C4-2B (cell line): ENCODE measurements at regions not wholly inside any gene's neighbourhood (a gene's known extent, or its start where the extent isn't known, plus 50 kb on each side); places are given as distances from the start of the nearest gene placed in this dataset.
"Not testable (repeated sequence)": the region's sequence is repeated elsewhere in the genome, so short reads cannot be mapped to it uniquely, and the experiment has no call there.

ENCODE experiments used
- H3K27ac ChIP-seq: fragments of 450-650 bp; 2 replicates; pipeline ENCODE4 v1.5.1; 2017
- CTCF ChIP-seq: fragments of 450-650 bp; conservative IDR thresholded peaks from 2 replicates; pipeline ENCODE4 v1.5.1; 2017; ENCODE audit warnings: mild to moderate bottlenecking
- ZFX ChIP-seq: fragments of 450-650 bp; IDR thresholded peaks from 2 replicates; pipeline ENCODE4 v1.6.1; 2017

DNA sequence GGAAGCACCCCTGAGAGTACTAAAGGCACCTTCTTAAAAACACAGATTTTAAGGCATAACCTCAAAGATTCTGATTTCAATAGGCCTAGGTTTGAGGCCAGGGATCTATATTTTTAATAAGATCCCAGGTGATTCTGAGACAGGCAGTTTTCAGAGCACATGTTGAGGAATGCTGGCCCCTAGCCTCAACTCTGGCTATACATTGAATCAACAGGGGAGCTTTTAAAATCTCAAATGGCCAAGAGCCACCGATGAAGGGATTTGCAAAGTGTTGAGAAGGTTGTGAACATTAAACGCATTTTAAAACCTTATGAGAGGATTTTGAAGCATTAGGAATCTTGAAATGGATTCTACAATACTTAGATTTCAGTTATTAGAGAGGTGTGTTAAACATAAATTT is 268.8 kb upstream of the ARHGEF26 start:
- no peak for TF ChIP-seq ZFX
- no peak for TF ChIP-seq CTCF
- no peak overlapping the region for H3K27ac ChIP-seq

DNA sequence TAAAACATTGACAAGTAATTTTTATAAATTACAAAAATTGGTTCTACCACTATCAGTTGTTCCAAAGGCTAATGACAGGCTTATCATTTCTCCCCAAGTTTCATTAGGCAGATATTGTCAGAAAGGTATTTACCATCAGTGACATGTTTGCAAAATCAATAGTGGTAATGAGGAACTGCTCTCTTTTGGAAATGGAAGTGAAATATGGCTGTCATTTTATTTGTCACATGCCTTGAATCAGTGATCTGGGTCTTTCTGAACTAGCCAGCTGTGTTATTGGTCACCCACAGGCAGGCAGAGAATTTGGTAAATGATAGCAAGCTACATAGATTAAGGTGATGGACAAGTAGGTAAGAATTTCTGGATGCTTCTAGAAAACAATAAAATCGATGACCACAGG is 268.0 kb upstream of the ARHGEF26 start:
- no peak for TF ChIP-seq CTCF
- no peak for TF ChIP-seq ZFX
- H3K27ac ChIP-seq = no peak overlapping the region

GRCh38 chr3:153855772-153856171 is 265.4 kb upstream of the ARHGEF26 start:
- no peak overlapping the region for H3K27ac ChIP-seq
- TF ChIP-seq CTCF (no peak), ZFX (no peak)

- TF ChIP-seq CTCF (no peak), ZFX (no peak)
Observed at GRCh38 chr3:153856932-153857331, 264.3 kb upstream of the ARHGEF26 start.

DNA sequence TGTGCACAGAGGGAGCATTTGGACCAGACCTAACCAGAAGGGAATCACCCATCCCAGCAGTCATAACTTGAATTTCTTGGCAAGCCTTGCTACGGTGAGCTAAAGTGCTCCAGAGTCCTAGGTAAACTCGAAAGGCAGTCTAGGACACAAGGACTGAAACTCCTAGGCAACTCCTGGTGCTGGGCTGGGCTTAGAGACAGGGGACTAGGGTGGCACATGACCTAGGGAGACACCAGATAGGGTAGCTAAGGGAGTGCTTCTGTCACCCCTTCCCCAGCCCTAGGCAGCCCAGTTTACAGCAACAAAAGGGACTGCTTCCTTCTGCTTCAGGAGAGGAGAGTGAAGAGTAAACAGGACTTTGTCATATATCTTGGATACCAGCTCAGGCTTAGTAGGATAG is 256.4 kb upstream of the ARHGEF26 start:
- no peak overlapping the region for H3K27ac ChIP-seq
- TF ChIP-seq ZFX (no peak), CTCF (no peak)

More at GRCh38 chr3:153856932-153857331, 264.3 kb upstream of the ARHGEF26 start:
- H3K27ac ChIP-seq = no peak overlapping the region

DNA sequence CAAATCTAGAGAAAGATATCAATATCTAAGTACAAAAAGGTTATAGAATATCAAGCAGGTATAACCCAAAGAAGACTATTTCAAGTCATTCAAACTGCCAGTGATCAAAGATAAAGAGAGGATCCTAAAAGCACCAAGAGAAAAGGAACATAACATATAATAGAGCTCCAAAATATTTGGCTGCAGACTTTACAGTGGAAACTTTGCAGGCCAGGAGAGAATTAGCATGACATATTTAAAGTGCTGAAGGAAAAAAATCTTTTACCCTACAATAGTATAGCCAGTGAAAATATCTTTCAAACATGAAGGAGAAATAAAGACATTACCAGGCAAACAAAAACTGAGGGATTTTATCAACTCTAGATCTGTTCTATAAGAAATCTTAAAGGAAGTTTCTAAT is 254.3 kb upstream of the ARHGEF26 start:
- no peak overlapping the region for H3K27ac ChIP-seq
- no peak for TF ChIP-seq CTCF
- TF ChIP-seq ZFX = no peak

DNA sequence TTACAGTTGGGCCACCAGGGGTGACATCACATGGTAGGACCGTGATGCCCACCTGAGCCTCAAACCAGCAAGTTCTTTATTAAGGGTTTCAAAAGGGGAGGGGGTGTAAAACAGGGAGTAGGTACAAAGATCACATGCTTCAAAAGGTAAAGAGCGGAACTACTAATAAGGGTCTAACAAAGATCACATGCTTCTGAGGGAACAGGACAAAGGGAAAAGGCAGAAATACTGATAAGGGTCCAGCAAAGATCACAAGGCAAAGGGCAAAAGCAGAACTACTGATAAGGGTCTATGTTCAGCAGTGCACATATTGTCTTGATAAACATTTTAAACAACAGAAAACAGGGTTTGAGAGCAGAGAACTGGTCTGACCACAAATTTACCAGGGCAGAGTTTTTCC is 246.8 kb upstream of the ARHGEF26 start:
- H3K27ac ChIP-seq = not testable (repeated sequence)

DNA sequence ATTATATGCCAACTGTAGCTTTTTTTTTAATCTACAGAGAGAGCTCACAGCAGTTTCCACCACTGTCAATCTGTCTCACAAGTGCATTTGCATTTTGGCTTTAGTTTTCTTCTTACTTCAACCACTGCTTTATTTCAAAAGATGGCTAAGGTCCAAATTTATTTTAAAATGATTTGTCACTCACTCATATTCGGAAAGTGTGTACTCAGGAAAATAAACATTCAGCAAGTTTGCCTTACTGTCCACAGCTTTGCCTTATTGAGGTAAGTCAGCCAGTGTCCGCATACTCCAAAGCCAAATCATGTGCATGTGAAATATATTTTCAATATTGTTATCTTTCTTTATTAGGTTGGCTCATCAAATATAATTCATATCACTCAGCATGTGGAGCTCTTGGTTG is 240.7 kb upstream of the ARHGEF26 start:
- TF ChIP-seq CTCF (no peak), ZFX (no peak)
- no peak overlapping the region for H3K27ac ChIP-seq
